H1 (cell line): ENCODE measurements at regions not wholly inside any gene's neighbourhood (a gene's known extent, or its start where the extent isn't known, plus 50 kb on each side); places are given as distances from the start of the nearest gene placed in this dataset.

ENCODE experiments used
- CTCF ChIA-PET: fragments of 300-600 bp; sonication (Branson Sonifier 250); formaldehyde crosslinking; loops from one replicate; lab custom pipeline; 2021; ENCODE audit not compliant: partially characterized antibody; lab: Charles Lee
- POLR2A ChIA-PET: fragments of 300-600 bp; sonication (Branson Sonifier 250); formaldehyde crosslinking; loops from one replicate; lab custom pipeline; 2021; ENCODE audit warnings: inconsistent platforms; ENCODE audit not compliant: partially characterized antibody; lab: Charles Lee
- DNase-seq, 2 experiments: peaks; one replicate each; pipeline versions ENCODE4 v3.0.0 to v3.0.0-alpha.2; 2010 to 2022; ENCODE audit warnings: low spot score in 2 of 2, low read depth in 1 of 2, mixed read lengths in 1 of 2
- FAIRE-seq: peaks from 2 replicates; lab custom pipeline; 2011; peaks lifted over from hg19 to GRCh38; lab: Jason Lieb, UNC
- H2AFZ ChIP-seq: 2 replicates; pipeline ENCODE4 v1.8.1; 2012; ENCODE audit warnings: low read length, inconsistent platforms
- H2AK5ac ChIP-seq: 2 replicates; pipeline ENCODE4 v1.6.1; 2013; ENCODE audit warnings: low read depth, low read length
- H2BK120ac ChIP-seq: replicated peaks from 2 replicates; pipeline ENCODE3; 2013; ENCODE audit warnings: low read depth, low read length, inconsistent platforms
- H2BK12ac ChIP-seq: 2 replicates; pipeline ENCODE4 v1.6.1; 2013; ENCODE audit warnings: low read depth, low read length
- H2BK15ac ChIP-seq: 2 replicates; pipeline ENCODE4 v1.6.1; 2013; ENCODE audit warnings: low read length
- H2BK20ac ChIP-seq: 2 replicates; pipeline ENCODE4 v1.6.1; 2013; ENCODE audit warnings: low read length
- H2BK5ac ChIP-seq: 2 replicates; pipeline ENCODE4 v1.6.1; 2013; ENCODE audit warnings: low read depth, low read length
- H3K14ac ChIP-seq: 2 replicates; pipeline ENCODE4 v1.6.1; 2013; ENCODE audit warnings: inconsistent platforms; ENCODE audit not compliant: insufficient read length
- H3K18ac ChIP-seq: 2 replicates; pipeline ENCODE4 v1.6.1; 2013; ENCODE audit warnings: low read length; ENCODE audit errors: extremely low read depth
- H3K23ac ChIP-seq: 2 replicates; pipeline ENCODE4 v1.6.1; 2013; ENCODE audit warnings: inconsistent platforms; ENCODE audit not compliant: insufficient read length
- H3K23me2 ChIP-seq: 2 replicates; pipeline ENCODE4 v1.6.1; 2013; ENCODE audit warnings: low read depth, low read length
- H3K27ac ChIP-seq: 2 replicates; pipeline ENCODE4 v1.6.1; 2011; ENCODE audit warnings: low read depth, low read length, inconsistent platforms
- H3K27me3 ChIP-seq, 4 experiments: replicated peaks in 1 of 4; 1 replicate in 1 of 4; 2 replicates in 3 of 4; pipeline versions ENCODE4 v1.6.1 to v1.8.1; 2011 to 2013; ENCODE audit warnings: low read length in 3 of 4, mild to moderate bottlenecking in 3 of 4, inconsistent platforms in 2 of 4, mixed read lengths in 2 of 4, moderate library complexity in 1 of 4; ENCODE audit not compliant: control insufficient read depth in 3 of 4, insufficient read depth in 3 of 4; ENCODE audit errors: extremely low read depth in 1 of 4
- H3K36me3 ChIP-seq, 4 experiments: 2 replicates each; pipeline versions ENCODE4 v1.6.1 to v1.8.1; 2011 to 2013; ENCODE audit warnings: mild to moderate bottlenecking in 4 of 4, low read length in 3 of 4, moderate library complexity in 2 of 4, control low read depth in 1 of 4, inconsistent platforms in 1 of 4; ENCODE audit not compliant: insufficient read depth in 4 of 4, control insufficient read depth in 2 of 4
- H3K4ac ChIP-seq: replicated peaks from 2 replicates; pipeline ENCODE3; 2013; ENCODE audit warnings: low read length, low read depth, mixed read lengths, inconsistent platforms; ENCODE audit not compliant: insufficient read length
- H3K4me1 ChIP-seq, 4 experiments: replicated peaks in 1 of 4; 1 replicate in 1 of 4; 2 replicates in 3 of 4; pipeline versions ENCODE4 v1.6.1 to v1.8.1; 2011 to 2013; ENCODE audit warnings: low read length in 3 of 4, inconsistent platforms in 2 of 4, mixed read lengths in 1 of 4; ENCODE audit not compliant: insufficient read depth in 4 of 4, control insufficient read depth in 3 of 4
- H3K4me2 ChIP-seq, 2 experiments: 2 replicates each; pipeline versions ENCODE4 v1.6.1 to v1.8.1; 2011 to 2013; ENCODE audit warnings: low read depth in 2 of 2, low read length in 2 of 2, control low read depth in 1 of 2, inconsistent platforms in 1 of 2, mild to moderate bottlenecking in 1 of 2; ENCODE audit not compliant: insufficient read depth in 1 of 2
- H3K4me3 ChIP-seq, 4 experiments: fragments of 200-600, 300-600 bp in 1 of 4; sonication (generic), shearing (Covaris generic), sonication (Bioruptor Twin) in 1 of 4; 2 replicates each; pipeline versions ENCODE4 v1.5.1 to v1.8.1; 2011 to 2016; ENCODE audit warnings: low read length in 4 of 4, low read depth in 3 of 4, control low read depth in 2 of 4, inconsistent platforms in 2 of 4, mild to moderate bottlenecking in 2 of 4, mixed read lengths in 1 of 4, moderate library complexity in 1 of 4; ENCODE audit not compliant: insufficient read depth in 2 of 4; ENCODE audit errors: extremely low read depth in 1 of 4
- H3K56ac ChIP-seq: replicated peaks from 2 replicates; pipeline ENCODE3; 2013; ENCODE audit warnings: low read depth, mild to moderate bottlenecking, mixed read lengths, low read length, inconsistent platforms; ENCODE audit not compliant: insufficient read length
- H3K79me1 ChIP-seq: 2 replicates; pipeline ENCODE4 v1.6.1; 2013; ENCODE audit warnings: low read depth, low read length, control low read depth
- H3K79me2 ChIP-seq, 2 experiments: 2 replicates each; pipeline versions ENCODE4 v1.6.1 to v1.8.1; 2012 to 2013; ENCODE audit warnings: low read length in 2 of 2, mild to moderate bottlenecking in 2 of 2, inconsistent platforms in 1 of 2; ENCODE audit not compliant: insufficient read depth in 2 of 2, control insufficient read depth in 1 of 2
- H3K9ac ChIP-seq, 4 experiments: replicated peaks in 1 of 4; 1 replicate in 1 of 4; 2 replicates in 3 of 4; pipeline versions ENCODE4 v1.6.1 to v1.8.1; 2011 to 2013; ENCODE audit warnings: low read depth in 3 of 4, low read length in 3 of 4, control low read depth in 2 of 4, mild to moderate bottlenecking in 2 of 4, moderate library complexity in 2 of 4, inconsistent platforms in 1 of 4; ENCODE audit errors: extremely low read depth in 1 of 4
- H3K9me3 ChIP-seq, 2 experiments: 2 replicates each; pipeline versions ENCODE4 v1.6.1 to v1.8.1; 2012 to 2013; ENCODE audit warnings: mild to moderate bottlenecking in 2 of 2, moderate library complexity in 2 of 2, control low read depth in 1 of 2, inconsistent platforms in 1 of 2, low read depth in 1 of 2, low read length in 1 of 2, mixed read lengths in 1 of 2; ENCODE audit not compliant: insufficient read depth in 2 of 2
- H4K20me1 ChIP-seq, 2 experiments: replicated peaks in 1 of 2; 2 replicates each; pipeline versions ENCODE3 to v1.8.1; 2011 to 2013; ENCODE audit warnings: inconsistent platforms in 2 of 2, low read length in 2 of 2, mild to moderate bottlenecking in 1 of 2; ENCODE audit not compliant: insufficient read depth in 2 of 2, control insufficient read depth in 1 of 2
- H4K5ac ChIP-seq: 2 replicates; pipeline ENCODE4 v1.6.1; 2013; ENCODE audit warnings: low read length, low read depth, mixed read lengths, inconsistent platforms; ENCODE audit not compliant: insufficient read length
- H4K8ac ChIP-seq: 2 replicates; pipeline ENCODE4 v1.8.0; 2013; ENCODE audit warnings: mild to moderate bottlenecking, moderate library complexity, low read length, inconsistent platforms; ENCODE audit not compliant: insufficient read depth; ENCODE audit errors: extremely low read depth
- H4K91ac ChIP-seq: replicated peaks from 2 replicates; pipeline ENCODE3; 2013; ENCODE audit warnings: low read length, mixed read lengths, inconsistent platforms; ENCODE audit not compliant: insufficient read length
- ASH2L ChIP-seq: fragments of 200-600, 300-600 bp; sonication (generic); IDR thresholded peaks from one replicate; pipeline ENCODE4 v1.7.1; 2017; ENCODE audit warnings: low read length
- E2F6 ChIP-seq: IDR thresholded peaks from 2 replicates; pipeline ENCODE4 v1.6.1; 2012; ENCODE audit warnings: inconsistent platforms
- KDM1A ChIP-seq: fragments of 200-600, 300-600 bp; sonication (generic); IDR thresholded peaks from 2 replicates; pipeline ENCODE4 v1.7.1; 2016; ENCODE audit warnings: mild to moderate bottlenecking, low read length, borderline replicate concordance
- MAX ChIP-seq: IDR thresholded peaks from 2 replicates; pipeline ENCODE4 v1.6.1; 2012; ENCODE audit warnings: inconsistent platforms
- RBBP5 ChIP-seq: IDR thresholded peaks from 2 replicates; pipeline ENCODE4 v1.7.1; 2012; ENCODE audit warnings: low read depth, mild to moderate bottlenecking, inconsistent platforms, low read length, moderate library complexity, borderline replicate concordance
- WGBS, 2 experiments: shearing (Covaris generic) in 1 of 2; methylation state at CpG; one replicate each; pipeline versions ENCODE4 v1.1.6 to v1.1.7; 2013 to 2015; ENCODE audit warnings: low lambda C conversion rate in 2 of 2, mixed read lengths in 2 of 2, inconsistent platforms in 1 of 2, low coverage in 1 of 2, missing lambda C conversion rate in 1 of 2; ENCODE audit not compliant: insufficient replicate concordance in 2 of 2, insufficient coverage in 1 of 2, insufficient read length in 1 of 2; ENCODE audit errors: extremely low coverage in 1 of 2, missing lambda C conversion rate in 1 of 2; 5-methylcytosine and 5-hydroxymethylcytosine counted together

- TF ChIP-seq ASH2L (peak; percentile 42), MAX (peak; percentile 75), KDM1A (peak; percentile 75), E2F6 (peak; percentile 73), RBBP5 (no peak)
- TF ChIP-seq, all 59 proteins: peak for 4
- no peak overlapping the region for H3K4ac ChIP-seq
- H3K79me1 ChIP-seq, result no peaks in the 10 kb centered on the region
- no peaks in the 10 kb centered on the region for H3K79me2 ChIP-seq
- H4K8ac ChIP-seq, result peak overlapping the region; percentile 62; the same call in 1 of the 2 replicates
- no peak overlapping the region; a peak in 1 of 7 replicates for H3K9ac ChIP-seq
- no peak overlapping the region for H2BK5ac ChIP-seq
- no peaks in the 10 kb centered on the region for H3K36me3 ChIP-seq
- H3K23me2 ChIP-seq, result no peaks in the 10 kb centered on the region
- no peak overlapping the region for H2AFZ ChIP-seq
- no peak overlapping the region for H3K27ac ChIP-seq
- H2BK120ac ChIP-seq, result no peak overlapping the region
- no peaks in the 10 kb centered on the region for H4K20me1 ChIP-seq
- DNase-seq, result peak in 1 of 2 experiments; percentile 61
- H4K91ac ChIP-seq, result no peak overlapping the region
- H3K56ac ChIP-seq, result no peak overlapping the region
- no peak overlapping the region for H4K5ac ChIP-seq
- peak overlapping the region; percentile 33 to 69 for H3K4me2 ChIP-seq
- H2BK20ac ChIP-seq, result no peak overlapping the region
- peaks cover 5 to 21% (median 14%) of the 10 kb centered on the region in 4 experiments for H3K27me3 ChIP-seq
- ChIA-PET CTCF (interaction anchor here (0.6 to 4.0 kb wide), 54 partner anchors 8 to 876 kb away, joined by 3 to 35 read pairs (median 4); partner anchors contain the start of gene EFNB1), POLR2A (interaction anchor here (0.5 to 2.4 kb wide), 6 partner anchors 72 to 881 kb away, joined by 3 to 13 read pairs (median 3); partner anchors contain the start of gene EFNB1)
- 56% methylated on average over 2 of the region's 38 CpGs; no CpG with 5 or more reads in 1 of the 2 experiments for whole genome bisulfite sequencing, 2 experiments
- FAIRE-seq, result peak; percentile 71
- H3K18ac ChIP-seq, result no peak overlapping the region; the same call in 1 of the 2 replicates
- H3K4me1 ChIP-seq, result peaks cover 0 to 15% (median 8%) of the 10 kb centered on the region in 4 experiments; a peak in 4 of 7 replicates
- H3K9me3 ChIP-seq, result no peaks in the 10 kb centered on the region
- H2BK12ac ChIP-seq, result no peak overlapping the region
- no peak overlapping the region for H2BK15ac ChIP-seq
- H3K4me3 ChIP-seq, result peak overlapping the region in 2 of 4 experiments; percentile 7 to 42; a peak in 3 of 8 replicates
- no peak overlapping the region for H3K14ac ChIP-seq
- no peak overlapping the region for H2AK5ac ChIP-seq
- no peak overlapping the region for H3K23ac ChIP-seq
Measured at GRCh38 chrX:69221239-69222102, 56.2 kb upstream of the PJA1 start.
